Gastroesophageal sphincter (tissue), 4 donors: ENCODE measurements at regions not wholly inside any gene's neighbourhood (a gene's known extent, or its start where the extent isn't known, plus 50 kb on each side); places are given as distances from the start of the nearest gene placed in this dataset.
"Not testable (repeated sequence)": the region's sequence is repeated elsewhere in the genome, so short reads cannot be mapped to it uniquely, and the experiment has no call there.

Experiments
- ATAC-seq: fragments of 150-250 bp; one replicate; pipeline ENCODE4 v1.9.1; 2016; ENCODE audit warnings: mild to moderate bottlenecking, moderate library complexity
- H3K27ac ChIP-seq, 4 donors: fragments of 200-600 bp; sonication (generic) in 3 of 4; 1 replicate in 3 of 4; 2 replicates in 1 of 4; pipeline ENCODE4 v1.5.1; 2016 to 2019
- H3K27me3 ChIP-seq: fragments of 200-600 bp; sonication (generic); one replicate; pipeline ENCODE4 v1.5.1; 2019
- H3K36me3 ChIP-seq, 2 donors: fragments of 200-600 bp; sonication (generic); one replicate each; pipeline ENCODE4 v1.5.1; 2019; ENCODE audit warnings: control low read depth in 1 of 2
- H3K4me1 ChIP-seq, 3 donors: fragments of 200-600 bp; sonication (generic); 1 replicate in 2 of 3; 2 replicates in 1 of 3; pipeline ENCODE4 v1.5.1; 2016 to 2019; ENCODE audit warnings: control low read depth in 2 of 3
- H3K4me3 ChIP-seq, 2 donors: fragments of 200-600 bp; sonication (generic); one replicate each; pipeline ENCODE4 v1.5.1; 2019; ENCODE audit warnings: mild to moderate bottlenecking in 1 of 2, moderate library complexity in 1 of 2
- H3K9me3 ChIP-seq, 3 donors: fragments of 200-600 bp; sonication (generic); one replicate each; pipeline ENCODE4 v1.5.1; 2017 to 2019; ENCODE audit warnings: control low read depth in 2 of 3
- CTCF ChIP-seq, 4 experiments: fragments of 200-600 bp in 2 of 4; fragments of 450-650 bp in 2 of 4; sonication (generic) in 1 of 4; IDR thresholded peaks; one replicate each; pipeline ENCODE4 v1.5.1; 2017 to 2019; ENCODE audit warnings: antibody characterized with exemption in 4 of 4, mild to moderate bottlenecking in 2 of 4, moderate library complexity in 2 of 4
- EP300 ChIP-seq: sonication (generic); formaldehyde crosslinking; IDR thresholded peaks from one replicate; pipeline ENCODE4 v1.6.1; 2017; ENCODE audit warnings: antibody characterized with exemption, mild to moderate bottlenecking
- POLR2A ChIP-seq, 2 donors: fragments of 450-650 bp; IDR thresholded peaks; one replicate each; pipeline ENCODE4 v1.6.1; 2017; ENCODE audit warnings: antibody characterized with exemption in 2 of 2, mild to moderate bottlenecking in 2 of 2, moderate library complexity in 1 of 2
- POLR2AphosphoS5 ChIP-seq: sonication (generic); formaldehyde crosslinking; IDR thresholded peaks from one replicate; pipeline ENCODE4 v1.6.1; 2017; ENCODE audit warnings: antibody characterized with exemption
- WGBS, 2 donors: methylation state at CpG; one replicate each; pipeline ENCODE4 v1.1.5; 2018; ENCODE audit warnings: low coverage in 1 of 2; 5-methylcytosine and 5-hydroxymethylcytosine counted together

- Histone ChIP-seq H3K4me1 (no peaks in the 10 kb centered on the region), H3K36me3 (no peaks in the 10 kb centered on the region), H3K4me3 (no peak overlapping the region), H3K9me3 (no peaks in the 10 kb centered on the region), H3K27ac (no peak overlapping the region), H3K27me3 (no peaks in the 10 kb centered on the region)
- WGBS, 2 donors, result 80 to 90% methylated on average over 1 to 2 of the region's 2 CpGs
- TF ChIP-seq POLR2AphosphoS5 (no peak), CTCF (IDR thresholded peaks at IDR 0.05) (no peak), EP300 (no peak), POLR2A (IDR thresholded peaks at IDR 0.05) (no peak)
- no peak for ATAC-seq
Observed at GRCh38 chr3:101120039-101120438, 126.8 kb upstream of the ABI3BP start.

- H3K36me3 ChIP-seq, result no peaks in the 10 kb centered on the region
- WGBS, 2 donors, result 56 to 59% methylated on average over 3 of the region's 3 CpGs
- no peaks in the 10 kb centered on the region for H3K9me3 ChIP-seq
- no peak overlapping the region for H3K4me3 ChIP-seq
- H3K4me1 ChIP-seq, result no peaks in the 10 kb centered on the region
- H3K27me3 ChIP-seq, result no peaks in the 10 kb centered on the region
- no peak overlapping the region for H3K27ac ChIP-seq
- no peak for ATAC-seq
- no peak for TF ChIP-seq EP300
- no peak for TF ChIP-seq POLR2A (IDR thresholded peaks at IDR 0.05)
- no peak for TF ChIP-seq CTCF (IDR thresholded peaks at IDR 0.05)
- no peak for TF ChIP-seq POLR2AphosphoS5
Observed at GRCh38 chr3:101119535-101119934, 126.3 kb upstream of the ABI3BP start.

- no peak for ATAC-seq
- no peaks in the 10 kb centered on the region for H3K4me1 ChIP-seq
- WGBS, 2 donors, result 79 to 83% methylated on average over 1 to 2 of the region's 2 CpGs
- H3K4me3 ChIP-seq, result no peak overlapping the region
- H3K27me3 ChIP-seq, result no peaks in the 10 kb centered on the region
- no peaks in the 10 kb centered on the region for H3K9me3 ChIP-seq
- no peak overlapping the region for H3K27ac ChIP-seq
- no peaks in the 10 kb centered on the region for H3K36me3 ChIP-seq
- no peak for TF ChIP-seq EP300
- TF ChIP-seq POLR2A (IDR thresholded peaks at IDR 0.05), result no peak
- no peak for TF ChIP-seq POLR2AphosphoS5
- no peak for TF ChIP-seq CTCF (IDR thresholded peaks at IDR 0.05)
Observed at GRCh38 chr3:101117980-101118379, 124.8 kb upstream of the ABI3BP start.

GRCh38 chr3:101117465-101117864, 124.2 kb upstream of the ABI3BP start:
- Histone ChIP-seq H3K9me3 (no peaks in the 10 kb centered on the region), H3K27ac (no peak overlapping the region), H3K4me1 (no peaks in the 10 kb centered on the region), H3K27me3 (no peaks in the 10 kb centered on the region), H3K36me3 (no peaks in the 10 kb centered on the region), H3K4me3 (no peak overlapping the region)
- TF ChIP-seq EP300 (no peak), POLR2A (IDR thresholded peaks at IDR 0.05) (no peak), POLR2AphosphoS5 (no peak), CTCF (IDR thresholded peaks at IDR 0.05) (no peak)
- WGBS, 2 donors, result 82 to 94% methylated on average over 3 of the region's 3 CpGs
- ATAC-seq, result no peak

- H3K4me3 ChIP-seq, H3K4me1 ChIP-seq, H3K27ac ChIP-seq, H3K27me3 ChIP-seq, ATAC-seq, H3K36me3 ChIP-seq: not testable (repeated sequence)
- 93 to 100% methylated on average over 1 to 3 of the region's 3 CpGs for WGBS, 2 donors
- H3K9me3 ChIP-seq, result peaks cover 0 to 29% (median 0%) of the 10 kb centered on the region in 3 donors
Observed at GRCh38 chr3:101110295-101110694, 117.1 kb upstream of the ABI3BP start.
